ENCODE measurements at regions not wholly inside any gene's neighbourhood (a gene's known extent, or its start where the extent isn't known, plus 50 kb on each side); places are given as distances from the start of the nearest gene placed in this dataset.

GRCh38 chr6:145189836-145190235 lies 545.5 kb downstream of the EPM2A start:
- no peak overlapping the region for H3K4me3 ChIP-seq (ENCODE audit: low read depth, low read length)
- no CpG with 5 or more reads among the region's 1 CpG for WGBS (ENCODE audit: insufficient coverage)
- H3K27ac ChIP-seq (ENCODE audit: low read depth, low read length): no peak overlapping the region
- H3K27me3 ChIP-seq (ENCODE audit: control insufficient read depth, insufficient read depth, low read length): no peaks in the 10 kb centered on the region
- no peaks in the 10 kb centered on the region for H3K36me3 ChIP-seq (ENCODE audit: control insufficient read depth, insufficient read depth, low read length)
- no peaks in the 10 kb centered on the region for H3K4me1 ChIP-seq (ENCODE audit: control insufficient read depth, insufficient read depth, low read length)
- DNase-seq (ENCODE audit: low read depth in 4 of 6, low spot score in 6 of 6): no peak
- H3K9me3 ChIP-seq (ENCODE audit: control insufficient read depth, insufficient read depth, low read length): no peaks in the 10 kb centered on the region

- Histone ChIP-seq H3K4me3 (ENCODE audit: low read depth, low read length) (no peak overlapping the region), H3K27me3 (ENCODE audit: control insufficient read depth, insufficient read depth, low read length) (no peaks in the 10 kb centered on the region), H3K27ac (ENCODE audit: low read depth, low read length) (no peak overlapping the region), H3K4me1 (ENCODE audit: control insufficient read depth, insufficient read depth, low read length) (no peaks in the 10 kb centered on the region), H3K9me3 (ENCODE audit: control insufficient read depth, insufficient read depth, low read length) (no peaks in the 10 kb centered on the region), H3K36me3 (ENCODE audit: control insufficient read depth, insufficient read depth, low read length) (no peaks in the 10 kb centered on the region)
- DNase-seq (ENCODE audit: low read depth in 4 of 6, low spot score in 6 of 6): no peak
- WGBS (ENCODE audit: insufficient coverage): no CpG with 5 or more reads among the region's 3 CpGs
Measured at GRCh38 chr6:145194389-145194788, 540.9 kb downstream of the EPM2A start.

- no CpG with 5 or more reads among the region's 1 CpG for WGBS (ENCODE audit: insufficient coverage)
- no peaks in the 10 kb centered on the region for H3K36me3 ChIP-seq (ENCODE audit: control insufficient read depth, insufficient read depth, low read length)
Measured at GRCh38 chr6:145199961-145200360, 535.4 kb downstream of the EPM2A start.

GRCh38 chr6:145204301-145204700 lies 531.0 kb downstream of the EPM2A start:
- Histone ChIP-seq H3K4me3 (ENCODE audit: low read depth, low read length) (no peak overlapping the region), H3K9me3 (ENCODE audit: control insufficient read depth, insufficient read depth, low read length) (no peaks in the 10 kb centered on the region), H3K27ac (ENCODE audit: low read depth, low read length) (no peak overlapping the region), H3K27me3 (ENCODE audit: control insufficient read depth, insufficient read depth, low read length) (no peaks in the 10 kb centered on the region), H3K36me3 (ENCODE audit: control insufficient read depth, insufficient read depth, low read length) (no peaks in the 10 kb centered on the region), H3K4me1 (ENCODE audit: control insufficient read depth, insufficient read depth, low read length) (no peaks in the 10 kb centered on the region)
- WGBS (ENCODE audit: insufficient coverage): no CpG with 5 or more reads among the region's 2 CpGs
- DNase-seq (ENCODE audit: low read depth in 4 of 6, low spot score in 6 of 6): peak in 1 of 6 donors; percentile 37

More at GRCh38 chr6:145199961-145200360, 535.4 kb downstream of the EPM2A start:
- no peaks in the 10 kb centered on the region for H3K4me1 ChIP-seq (ENCODE audit: control insufficient read depth, insufficient read depth, low read length)
- H3K27ac ChIP-seq (ENCODE audit: low read depth, low read length): no peak overlapping the region
- H3K27me3 ChIP-seq (ENCODE audit: control insufficient read depth, insufficient read depth, low read length): no peaks in the 10 kb centered on the region
- DNase-seq (ENCODE audit: low read depth in 4 of 6, low spot score in 6 of 6): no peak
- H3K4me3 ChIP-seq (ENCODE audit: low read depth, low read length): no peak overlapping the region
- H3K9me3 ChIP-seq (ENCODE audit: control insufficient read depth, insufficient read depth, low read length): no peaks in the 10 kb centered on the region

- no peaks in the 10 kb centered on the region for H3K9me3 ChIP-seq (ENCODE audit: control insufficient read depth, insufficient read depth, low read length)
- DNase-seq (ENCODE audit: low read depth in 4 of 6, low spot score in 6 of 6): peak in 1 of 6 donors; percentile 15
- H3K36me3 ChIP-seq (ENCODE audit: control insufficient read depth, insufficient read depth, low read length): no peaks in the 10 kb centered on the region
- H3K4me3 ChIP-seq (ENCODE audit: low read depth, low read length): no peak overlapping the region
- H3K4me1 ChIP-seq (ENCODE audit: control insufficient read depth, insufficient read depth, low read length): no peaks in the 10 kb centered on the region
- no peak overlapping the region for H3K27ac ChIP-seq (ENCODE audit: low read depth, low read length)
- no peaks in the 10 kb centered on the region for H3K27me3 ChIP-seq (ENCODE audit: control insufficient read depth, insufficient read depth, low read length)
- WGBS (ENCODE audit: insufficient coverage): 80% methylated on average over 5 of the region's 7 CpGs
Measured at GRCh38 chr6:145206247-145206907, 528.9 kb downstream of the EPM2A start.

- DNase-seq (ENCODE audit: low read depth in 4 of 6, low spot score in 6 of 6): no peak
- H3K36me3 ChIP-seq (ENCODE audit: control insufficient read depth, insufficient read depth, low read length): no peaks in the 10 kb centered on the region
- no peak overlapping the region for H3K4me3 ChIP-seq (ENCODE audit: low read depth, low read length)
- no peak overlapping the region for H3K27ac ChIP-seq (ENCODE audit: low read depth, low read length)
- WGBS (ENCODE audit: insufficient coverage): 100% methylated on average over 1 of the region's 1 CpG
- H3K4me1 ChIP-seq (ENCODE audit: control insufficient read depth, insufficient read depth, low read length): no peaks in the 10 kb centered on the region
- H3K27me3 ChIP-seq (ENCODE audit: control insufficient read depth, insufficient read depth, low read length): no peaks in the 10 kb centered on the region
- no peaks in the 10 kb centered on the region for H3K9me3 ChIP-seq (ENCODE audit: control insufficient read depth, insufficient read depth, low read length)
Measured at GRCh38 chr6:145208474-145208873, 526.8 kb downstream of the EPM2A start.

GRCh38 chr6:145209272-145209671 lies 526.0 kb downstream of the EPM2A start:
- H3K27ac ChIP-seq (ENCODE audit: low read depth, low read length): no peak overlapping the region
- H3K4me1 ChIP-seq (ENCODE audit: control insufficient read depth, insufficient read depth, low read length): no peaks in the 10 kb centered on the region
- H3K9me3 ChIP-seq (ENCODE audit: control insufficient read depth, insufficient read depth, low read length): no peaks in the 10 kb centered on the region
- no peaks in the 10 kb centered on the region for H3K27me3 ChIP-seq (ENCODE audit: control insufficient read depth, insufficient read depth, low read length)
- no CpG with 5 or more reads among the region's 2 CpGs for WGBS (ENCODE audit: insufficient coverage)
- H3K4me3 ChIP-seq (ENCODE audit: low read depth, low read length): no peak overlapping the region
- DNase-seq (ENCODE audit: low read depth in 4 of 6, low spot score in 6 of 6): no peak
- no peaks in the 10 kb centered on the region for H3K36me3 ChIP-seq (ENCODE audit: control insufficient read depth, insufficient read depth, low read length)

- Histone ChIP-seq H3K9me3 (ENCODE audit: control insufficient read depth, insufficient read depth, low read length) (no peaks in the 10 kb centered on the region), H3K4me3 (ENCODE audit: low read depth, low read length) (no peak overlapping the region), H3K36me3 (ENCODE audit: control insufficient read depth, insufficient read depth, low read length) (no peaks in the 10 kb centered on the region), H3K4me1 (ENCODE audit: control insufficient read depth, insufficient read depth, low read length) (no peaks in the 10 kb centered on the region), H3K27ac (ENCODE audit: low read depth, low read length) (no peak overlapping the region), H3K27me3 (ENCODE audit: control insufficient read depth, insufficient read depth, low read length) (no peaks in the 10 kb centered on the region)
- DNase-seq (ENCODE audit: low read depth in 4 of 6, low spot score in 6 of 6): no peak
Measured at GRCh38 chr6:145212813-145213212, 522.5 kb downstream of the EPM2A start.

- Histone ChIP-seq H3K27ac (ENCODE audit: low read depth, low read length) (no peak overlapping the region), H3K36me3 (ENCODE audit: control insufficient read depth, insufficient read depth, low read length) (no peaks in the 10 kb centered on the region), H3K4me3 (ENCODE audit: low read depth, low read length) (no peak overlapping the region), H3K4me1 (ENCODE audit: control insufficient read depth, insufficient read depth, low read length) (no peaks in the 10 kb centered on the region), H3K9me3 (ENCODE audit: control insufficient read depth, insufficient read depth, low read length) (no peaks in the 10 kb centered on the region), H3K27me3 (ENCODE audit: control insufficient read depth, insufficient read depth, low read length) (no peaks in the 10 kb centered on the region)
- no CpG with 5 or more reads among the region's 3 CpGs for WGBS (ENCODE audit: insufficient coverage)
- DNase-seq (ENCODE audit: low read depth in 4 of 6, low spot score in 6 of 6): no peak
Measured at GRCh38 chr6:145213614-145214013, 521.7 kb downstream of the EPM2A start.

GRCh38 chr6:145214570-145214969 lies 520.8 kb downstream of the EPM2A start:
- no peak overlapping the region for H3K27ac ChIP-seq (ENCODE audit: low read depth, low read length)
- H3K9me3 ChIP-seq (ENCODE audit: control insufficient read depth, insufficient read depth, low read length): no peaks in the 10 kb centered on the region
- no peak overlapping the region for H3K4me3 ChIP-seq (ENCODE audit: low read depth, low read length)
- H3K36me3 ChIP-seq (ENCODE audit: control insufficient read depth, insufficient read depth, low read length): no peaks in the 10 kb centered on the region
- no CpG with 5 or more reads among the region's 2 CpGs for WGBS (ENCODE audit: insufficient coverage)
- no peaks in the 10 kb centered on the region for H3K27me3 ChIP-seq (ENCODE audit: control insufficient read depth, insufficient read depth, low read length)
- DNase-seq (ENCODE audit: low read depth in 4 of 6, low spot score in 6 of 6): peak in 5 of 6 donors; percentile 23 to 87 (median 38)
- H3K4me1 ChIP-seq (ENCODE audit: control insufficient read depth, insufficient read depth, low read length): no peaks in the 10 kb centered on the region
